GM12864 (cell line): ENCODE measurements at regions not wholly inside any gene's neighbourhood (a gene's known extent, or its start where the extent isn't known, plus 50 kb on each side); places are given as distances from the start of the nearest gene placed in this dataset.
A peak's percentile ranks its signal among the peaks of the same experiment; 100 is the strongest.

Experiments
- DNase-seq: peaks from one replicate; pipeline ENCODE4 v3.0.0-alpha.2; 2011; ENCODE audit warnings: low read depth
- H3K4me3 ChIP-seq: 2 replicates; pipeline ENCODE4 v1.5.1; 2011; ENCODE audit warnings: mild to moderate bottlenecking, low read depth, low read length, control low read depth
- CTCF ChIP-seq: IDR thresholded peaks from 2 replicates; pipeline ENCODE4 v1.5.1; 2011; ENCODE audit warnings: low read depth, mild to moderate bottlenecking, moderate library complexity, low read length, control low read depth, inconsistent platforms; ENCODE audit errors: missing control alignments

DNA sequence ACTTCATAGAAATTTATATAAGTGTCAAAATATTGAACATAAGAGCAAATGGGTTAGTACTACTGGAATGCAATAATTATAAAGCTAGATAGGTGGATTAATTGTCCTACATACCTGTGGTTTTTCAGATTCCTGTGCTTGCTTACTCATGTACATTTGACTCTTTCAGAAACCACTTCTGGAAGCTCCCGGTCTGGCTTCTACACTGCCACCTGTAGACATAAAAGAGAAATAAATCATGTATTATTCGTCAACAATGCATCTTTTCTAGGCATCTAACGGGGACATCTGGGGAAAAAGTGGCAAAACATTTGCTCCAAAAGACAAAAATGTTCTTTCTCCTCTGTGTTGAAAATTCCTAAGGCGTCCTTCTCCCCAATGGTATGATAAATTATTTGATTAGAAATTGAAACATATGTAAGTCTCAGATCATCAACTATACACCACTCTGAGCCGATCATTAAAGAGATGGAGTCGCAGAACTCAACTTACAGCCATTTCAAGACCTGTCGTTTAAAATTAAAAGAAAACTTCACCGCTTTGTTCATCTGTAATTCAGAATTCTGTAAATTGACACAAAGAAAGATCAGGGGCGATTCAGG lies 648.7 kb upstream of the DIPK2B start:
- TF ChIP-seq CTCF, result peak; percentile 15
- DNase-seq, result no peak

DNA sequence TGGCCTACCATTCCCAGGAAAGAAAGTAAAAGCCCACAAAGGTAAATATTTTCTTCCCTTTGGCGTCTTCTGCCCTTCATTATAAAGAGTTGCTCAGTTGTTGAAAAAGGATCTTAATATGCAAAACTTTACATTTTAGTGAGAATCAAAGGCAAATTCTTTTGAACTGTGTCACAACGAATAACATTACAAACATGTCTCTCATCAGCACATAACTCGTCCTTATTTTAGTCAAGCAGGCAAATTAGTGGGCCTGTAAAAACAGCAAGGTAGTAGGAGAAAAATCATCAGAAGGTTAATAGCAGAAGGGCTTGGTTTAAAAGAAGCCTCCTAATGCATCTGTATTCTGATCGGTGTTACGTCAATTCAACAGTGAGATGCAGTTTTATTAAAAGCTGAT lies 647.3 kb upstream of the DIPK2B start:
- no peak overlapping the region for H3K4me3 ChIP-seq
- no peak for TF ChIP-seq CTCF

More for the DNA sequence above, 648.7 kb upstream of the DIPK2B start:
- no peak overlapping the region for H3K4me3 ChIP-seq

GRCh38 chrX:45846328-45846727 lies 645.7 kb upstream of the DIPK2B start:
- no peak for TF ChIP-seq CTCF
- DNase-seq, result no peak
- no peak overlapping the region for H3K4me3 ChIP-seq

More for the DNA sequence above, 647.3 kb upstream of the DIPK2B start:
- DNase-seq, result no peak

DNA sequence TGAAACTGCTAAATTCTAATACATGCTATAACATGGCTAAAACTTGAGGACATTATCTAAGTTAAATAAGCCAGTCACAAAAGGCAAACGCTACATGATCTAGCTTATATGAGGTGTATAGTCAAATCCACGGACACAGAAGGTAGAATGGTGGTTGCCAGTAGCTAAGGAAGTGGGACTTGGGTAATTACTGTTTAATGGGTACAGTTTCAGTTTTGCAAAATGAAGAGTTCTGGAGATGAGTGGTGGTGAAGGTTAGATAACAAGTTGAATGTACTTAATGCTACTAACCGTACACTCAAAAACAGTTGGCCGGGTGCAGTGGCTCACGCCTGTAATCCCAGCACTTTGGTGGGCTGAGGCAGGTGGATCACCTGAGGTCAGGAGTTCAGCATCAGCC lies 644.5 kb upstream of the DIPK2B start:
- no peak for DNase-seq
- H3K4me3 ChIP-seq, result no peak overlapping the region
- no peak for TF ChIP-seq CTCF

DNA sequence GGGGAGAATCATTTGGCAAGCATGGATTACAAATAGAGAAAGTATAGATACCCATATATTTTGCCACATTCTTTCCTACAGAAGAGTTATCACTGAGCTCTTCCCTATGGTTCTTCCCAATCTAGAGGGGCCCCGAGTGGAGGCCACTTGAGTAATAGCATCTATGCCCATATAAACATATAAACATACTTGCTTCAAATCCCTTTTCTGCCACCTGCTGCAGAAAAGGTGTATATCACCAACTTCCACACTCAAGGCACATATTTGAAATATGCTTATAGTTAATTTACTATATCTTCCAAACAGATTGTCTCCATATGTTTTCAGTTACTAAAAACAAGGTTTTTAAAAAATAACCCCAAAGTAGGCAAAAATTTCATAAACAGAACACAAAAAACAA lies 642.8 kb upstream of the DIPK2B start:
- DNase-seq, result no peak
- peak; percentile 7 for TF ChIP-seq CTCF
- no peak overlapping the region for H3K4me3 ChIP-seq

DNA sequence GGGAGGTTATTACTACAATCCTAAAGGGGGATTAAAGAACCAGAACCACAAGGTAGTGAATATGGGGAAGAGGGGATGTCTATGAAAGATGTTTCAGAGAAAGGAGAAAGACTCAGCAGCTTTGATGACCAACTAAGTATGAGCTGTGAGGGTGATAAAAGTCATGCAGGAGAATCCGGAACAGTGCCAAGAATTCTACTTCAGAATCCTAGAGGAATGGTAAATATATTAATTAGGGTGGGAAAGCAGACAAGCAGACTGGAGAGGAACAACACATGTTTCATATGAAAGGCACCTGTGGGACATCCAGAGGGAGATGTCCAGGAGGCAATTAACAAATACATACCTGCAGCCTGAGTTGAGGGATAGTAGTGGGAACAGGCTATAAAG lies 642.2 kb upstream of the DIPK2B start:
- H3K4me3 ChIP-seq, result no peak overlapping the region
- no peak for TF ChIP-seq CTCF
- no peak for DNase-seq

GRCh38 chrX:45842207-45842925 lies 641.7 kb upstream of the DIPK2B start:
- no peak for TF ChIP-seq CTCF
- no peak overlapping the region for H3K4me3 ChIP-seq
- no peak for DNase-seq
